Lower leg skin (tissue), 4 donors: ENCODE measurements at regions not wholly inside any gene's neighbourhood (a gene's known extent, or its start where the extent isn't known, plus 50 kb on each side); places are given as distances from the start of the nearest gene placed in this dataset.

Experiments used
- DNase-seq, 2 donors: peaks; one replicate each; pipeline ENCODE4 v3.0.0-alpha.2; 2019; ENCODE audit warnings: low spot score in 2 of 2
- H3K4me3 ChIP-seq: fragments of 200-600 bp; sonication (generic); 2 replicates; pipeline ENCODE4 v1.5.1; 2017; ENCODE audit warnings: mild to moderate bottlenecking, low read depth; ENCODE audit not compliant: poor library complexity, severe bottlenecking
- CTCF ChIP-seq, 3 donors: fragments of 450-650 bp; IDR thresholded peaks; one replicate each; pipeline ENCODE4 v1.5.1; 2016; ENCODE audit warnings: antibody characterized with exemption in 3 of 3, mild to moderate bottlenecking in 3 of 3, moderate library complexity in 2 of 3
- POLR2A ChIP-seq, 2 donors: fragments of 450-650 bp; IDR thresholded peaks; one replicate each; pipeline ENCODE4 v1.6.1; 2016 to 2017; ENCODE audit warnings: antibody characterized with exemption in 2 of 2, mild to moderate bottlenecking in 1 of 2, moderate library complexity in 1 of 2
- WGBS, 2 donors: methylation state at CpG; one replicate each; pipeline ENCODE4 v1.1.5; 2018; 5-methylcytosine and 5-hydroxymethylcytosine counted together
- intact Hi-C: fragments of 100-400 bp; cut with DNase I; formaldehyde crosslinking; loops from one replicate; pipeline ENCODE4 v1.15.0; 2023; ENCODE audit warnings: low total_unique reads

GRCh38 chr11:81000735-81001134, 1559.9 kb upstream of the TENM4 start:
- 53 to 62% methylated on average over 1 of the region's 1 CpG for WGBS, 2 donors

DNA sequence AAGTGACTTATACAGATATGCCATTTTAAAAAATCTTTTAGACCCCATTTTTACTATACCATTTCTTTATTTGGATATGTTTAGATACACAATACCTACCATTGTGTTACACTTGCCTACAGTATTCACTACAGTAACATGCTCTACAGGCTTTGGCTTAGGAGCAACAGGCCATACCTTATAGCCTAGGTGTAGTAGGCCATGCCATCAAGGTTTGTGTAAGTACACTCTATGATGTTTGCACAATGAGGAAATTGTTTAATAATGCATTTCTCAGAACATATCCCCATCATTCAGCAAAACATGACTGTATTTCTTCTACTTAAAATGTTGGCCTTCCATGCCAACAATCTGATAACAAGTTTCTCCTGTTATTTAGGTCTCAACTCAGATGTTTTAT, 1559.5 kb upstream of the TENM4 start:
- no peak for DNase-seq
- TF ChIP-seq CTCF (IDR thresholded peaks at IDR 0.05) (no peak), POLR2A (IDR thresholded peaks at IDR 0.05) (no peak)
- intact Hi-C loops: no loop called here
- no peak overlapping the region for H3K4me3 ChIP-seq

More at GRCh38 chr11:81000735-81001134, 1559.9 kb upstream of the TENM4 start:
- H3K4me3 ChIP-seq: no peak overlapping the region
- TF ChIP-seq CTCF (IDR thresholded peaks at IDR 0.05) (no peak), POLR2A (IDR thresholded peaks at IDR 0.05) (no peak)
- intact Hi-C loops: no loop called here
- DNase-seq: no peak

GRCh38 chr11:80995523-80995922, 1554.7 kb upstream of the TENM4 start:
- no peak overlapping the region for H3K4me3 ChIP-seq
- intact Hi-C loops: no loop called here
- DNase-seq: no peak
- 67 to 77% methylated on average over 2 of the region's 2 CpGs for WGBS, 2 donors
- TF ChIP-seq CTCF (IDR thresholded peaks at IDR 0.05): no peak
- TF ChIP-seq POLR2A (IDR thresholded peaks at IDR 0.05): no peak

DNA sequence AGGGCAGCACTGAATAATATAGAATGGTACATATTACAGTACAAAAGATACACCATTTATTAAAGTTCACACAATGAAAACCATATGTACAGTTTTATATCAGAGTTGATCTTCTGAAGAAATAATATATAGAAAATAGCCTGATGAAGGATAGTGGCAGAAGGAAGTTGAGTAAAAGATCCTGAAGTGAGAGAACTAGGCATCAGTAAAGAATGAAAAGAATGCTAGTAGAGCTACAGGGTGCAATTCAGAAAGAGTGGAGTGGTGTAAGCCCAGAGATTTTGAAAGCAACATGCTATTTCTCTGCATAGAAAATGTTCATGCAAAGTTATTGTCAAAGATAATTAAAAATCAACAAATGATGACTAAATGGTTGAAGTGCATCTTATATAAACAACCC, 1552.7 kb upstream of the TENM4 start:
- no peak for DNase-seq
- no peak overlapping the region for H3K4me3 ChIP-seq
- intact Hi-C loops: no loop called here
- TF ChIP-seq CTCF (IDR thresholded peaks at IDR 0.05): no peak
- no peak for TF ChIP-seq POLR2A (IDR thresholded peaks at IDR 0.05)

- H3K4me3 ChIP-seq: no peak overlapping the region
- intact Hi-C loops: no loop called here
- TF ChIP-seq CTCF (IDR thresholded peaks at IDR 0.05) (no peak), POLR2A (IDR thresholded peaks at IDR 0.05) (no peak)
- WGBS, 2 donors: 96 to 98% methylated on average over 2 of the region's 2 CpGs
- no peak for DNase-seq
These were observed 1550.1 kb upstream of the TENM4 start for GRCh38 chr11:80990885-80991284.

GRCh38 chr11:80987171-80987570, 1546.3 kb upstream of the TENM4 start:
- intact Hi-C loops: no loop called here
- DNase-seq: no peak
- 85 to 93% methylated on average over 1 of the region's 1 CpG for WGBS, 2 donors
- TF ChIP-seq CTCF (IDR thresholded peaks at IDR 0.05): no peak
- TF ChIP-seq POLR2A (IDR thresholded peaks at IDR 0.05): no peak
- no peak overlapping the region for H3K4me3 ChIP-seq
